RCC 7860 (cell line): ENCODE measurements at regions not wholly inside any gene's neighbourhood (a gene's known extent, or its start where the extent isn't known, plus 50 kb on each side); places are given as distances from the start of the nearest gene placed in this dataset.

Experiments used
- DNase-seq: peaks from one replicate; pipeline ENCODE4 v3.0.0-alpha.2; 2015; ENCODE audit warnings: low spot score
- FAIRE-seq: peaks from 2 replicates; lab custom pipeline; 2012; peaks lifted over from hg19 to GRCh38; lab: Jason Lieb, UNC

DNA sequence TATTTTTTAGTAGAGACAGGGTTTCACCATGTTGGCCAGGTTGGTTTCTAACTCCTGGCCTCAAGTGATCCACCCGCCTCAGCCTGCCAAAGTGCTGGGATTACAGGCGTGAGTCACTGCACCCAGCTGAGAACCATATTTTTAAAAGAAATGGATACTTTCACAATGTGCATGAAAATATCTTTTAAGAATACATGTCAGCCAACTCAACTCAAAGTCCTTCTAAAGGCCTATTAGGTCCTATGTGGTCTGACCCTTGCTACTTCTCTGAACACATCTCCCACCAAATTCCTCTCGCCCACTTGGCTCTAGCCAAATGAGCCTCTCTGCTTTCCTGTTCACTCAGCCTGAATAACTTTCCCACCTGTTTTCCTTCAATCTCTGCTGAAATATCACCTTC lies 119.6 kb downstream of the MTX2 start:
- no peak for DNase-seq
- FAIRE-seq = no peak

DNA sequence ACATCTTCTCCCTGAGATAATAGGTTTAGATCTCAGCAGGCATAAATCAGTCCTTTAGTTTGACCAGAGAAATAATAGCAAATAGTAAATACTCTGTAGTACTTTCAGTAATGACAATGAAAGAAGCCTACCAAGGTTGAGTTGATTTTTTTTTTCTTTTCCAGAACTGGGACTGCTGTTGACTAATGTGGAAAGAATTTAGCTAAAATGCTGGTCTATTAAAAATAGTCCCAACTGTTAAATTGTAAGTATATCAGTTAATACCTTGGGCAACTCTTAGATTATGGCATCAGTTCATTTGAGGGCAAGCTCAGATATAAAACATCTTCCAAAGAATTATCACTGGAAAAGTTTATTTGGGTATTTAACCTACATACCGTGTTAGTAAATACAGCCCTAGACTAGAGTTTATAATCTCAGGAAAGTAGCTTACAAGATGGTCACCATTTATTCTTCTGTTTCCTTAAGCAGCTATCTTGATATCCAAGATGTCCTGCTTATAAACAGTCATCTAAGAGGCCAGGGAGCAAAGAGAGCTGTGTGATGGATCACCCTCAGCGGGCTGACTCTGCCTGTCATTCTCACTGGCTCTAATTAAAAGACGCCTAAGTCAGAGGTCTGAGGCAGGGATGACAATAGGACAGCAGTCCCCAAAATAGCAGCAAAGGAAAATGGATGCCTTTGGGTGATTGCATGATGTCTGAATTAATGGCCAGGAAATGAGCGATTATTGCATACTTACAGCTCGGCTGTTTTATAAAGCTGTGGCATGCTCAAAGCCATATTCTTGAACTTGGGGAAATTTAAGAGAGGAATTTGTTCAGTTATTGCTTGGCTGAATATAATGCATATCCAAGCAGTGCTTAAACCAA lies 121.3 kb downstream of the MTX2 start:
- FAIRE-seq (no peak), DNase-seq (no peak)

DNA sequence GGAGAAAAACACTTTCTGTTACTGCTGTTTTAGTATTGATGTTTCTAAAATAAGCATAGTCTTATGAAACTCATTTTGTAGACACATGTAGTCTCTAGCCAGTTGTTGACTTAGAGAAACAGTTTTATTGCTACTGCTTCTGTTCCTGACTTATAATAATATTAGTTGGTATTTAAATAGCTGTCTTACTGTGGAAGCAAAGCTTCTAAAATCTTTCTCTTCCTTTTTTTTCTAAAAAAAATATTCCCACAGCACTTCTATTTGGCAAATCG lies 121.8 kb downstream of the MTX2 start:
- DNase-seq = no peak
- no peak for FAIRE-seq

DNA sequence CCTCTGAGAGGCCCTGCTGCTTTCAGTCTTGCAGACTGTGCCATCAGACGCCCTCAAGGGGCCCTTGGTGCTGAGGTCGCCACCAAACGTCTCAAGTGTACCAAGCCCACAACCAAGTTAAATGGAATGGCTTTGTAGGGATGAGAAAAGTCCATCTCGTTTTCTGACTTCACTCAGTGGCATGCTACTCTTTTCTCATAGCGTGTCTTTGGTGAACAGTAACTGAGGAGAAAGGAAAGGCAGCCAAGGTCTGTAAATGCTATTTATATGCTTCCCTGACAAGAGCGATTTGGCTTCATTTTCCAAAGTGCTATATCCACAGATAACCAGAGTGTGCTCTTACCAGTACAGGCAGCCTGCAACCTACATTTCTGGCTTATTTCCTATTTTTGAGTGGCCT lies 123.0 kb downstream of the MTX2 start:
- DNase-seq (no peak), FAIRE-seq (no peak)

DNA sequence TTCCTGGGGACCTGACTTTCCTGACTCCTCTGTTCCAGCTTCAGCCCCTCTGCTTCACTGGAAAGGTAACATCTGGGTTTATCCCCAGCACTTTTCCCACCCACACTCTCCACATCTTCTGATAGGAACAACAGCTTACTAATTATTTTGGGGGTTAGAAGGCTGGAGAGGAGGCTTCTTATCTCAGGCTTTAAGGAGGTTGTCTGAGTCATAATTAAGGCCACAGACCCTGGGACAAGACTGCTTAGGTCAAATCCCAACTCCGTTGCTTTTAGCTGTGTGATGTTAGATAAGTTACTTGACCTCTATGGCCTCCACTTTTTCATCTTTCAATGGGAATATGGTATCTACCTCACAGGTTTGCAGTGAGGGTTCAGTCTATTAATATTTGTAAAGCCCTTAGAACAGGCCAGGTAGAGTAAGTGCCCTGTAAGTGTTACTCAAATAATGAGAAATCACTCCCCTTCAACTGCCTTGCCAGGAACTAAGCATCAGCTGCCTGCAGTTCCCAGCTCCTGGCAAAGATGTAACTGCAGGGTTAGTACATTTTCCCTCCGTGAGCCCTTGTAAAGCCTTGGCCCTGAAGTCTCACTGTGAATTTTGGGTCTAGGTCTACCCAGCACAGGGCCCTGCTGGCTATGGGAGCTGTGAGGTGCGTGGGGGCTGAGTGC lies 123.6 kb downstream of the MTX2 start:
- FAIRE-seq (no peak), DNase-seq (no peak)

DNA sequence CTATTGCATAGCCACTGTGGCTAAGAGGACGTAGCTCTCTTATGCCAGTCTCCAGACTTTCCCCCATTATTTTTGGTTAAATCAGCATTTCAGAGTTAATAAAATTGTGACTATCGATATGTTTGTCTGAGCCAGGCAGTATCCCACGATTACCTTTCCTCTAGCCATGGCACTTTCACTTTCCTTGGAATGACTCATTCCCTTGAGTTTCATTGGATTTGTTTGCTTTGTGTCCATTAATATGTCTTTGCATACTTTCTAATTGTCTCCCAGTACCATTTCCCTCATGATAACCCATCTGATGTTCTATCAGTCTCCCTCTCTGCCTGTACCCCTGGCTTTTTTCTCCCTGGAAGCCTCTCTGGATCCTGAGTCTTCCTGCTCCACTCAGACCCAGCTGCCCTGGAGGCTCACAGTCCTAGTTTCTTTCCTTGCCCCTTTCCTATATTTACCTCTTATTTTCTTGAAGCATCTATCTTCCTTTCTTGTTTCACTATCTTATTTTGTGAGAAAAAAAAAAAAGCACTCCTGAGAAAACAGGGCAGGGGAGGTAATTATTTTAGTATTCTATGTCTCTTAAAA lies 126.1 kb downstream of the MTX2 start:
- FAIRE-seq (no peak), DNase-seq (peak; percentile 29)

DNA sequence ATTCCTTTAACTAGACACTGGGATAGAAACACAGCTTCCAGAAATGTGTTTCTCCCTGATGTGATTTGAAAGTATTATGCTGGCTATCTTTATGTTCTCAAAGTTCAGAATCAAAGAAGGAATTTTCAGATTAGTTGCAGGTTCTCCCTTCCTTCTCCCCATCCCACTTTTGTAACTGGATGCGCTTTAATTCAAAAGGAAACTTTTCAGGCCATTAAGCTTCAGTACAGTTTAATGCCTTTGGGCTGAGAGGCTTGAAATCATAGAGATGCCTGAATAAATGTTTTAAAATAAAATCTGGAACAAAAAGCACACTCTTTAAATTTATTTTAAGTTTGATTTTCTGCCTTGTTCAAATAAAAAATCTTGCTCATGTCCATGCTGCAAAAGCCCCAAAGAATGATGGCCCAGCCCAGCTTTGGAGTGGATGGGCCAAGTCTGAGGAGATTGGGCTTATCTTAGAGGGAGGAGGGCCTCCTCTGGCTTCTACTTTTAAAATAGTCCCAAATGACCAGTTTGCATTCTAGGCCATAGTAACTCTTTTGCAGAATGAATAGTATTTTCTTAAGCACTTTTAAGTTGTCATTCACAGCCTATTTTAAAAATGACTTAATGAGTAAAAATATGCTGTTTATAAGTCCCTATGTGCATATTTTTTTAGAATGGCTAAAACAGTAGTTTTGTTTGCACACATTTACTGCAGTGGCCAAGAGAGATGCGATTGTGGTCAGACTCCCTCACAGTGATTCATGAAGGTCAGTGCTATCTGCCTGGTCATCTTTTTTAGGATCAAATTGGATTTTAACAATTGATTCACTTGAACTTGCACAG lies 129.2 kb downstream of the MTX2 start:
- DNase-seq = peak; percentile 16
- FAIRE-seq = peak; percentile 81

DNA sequence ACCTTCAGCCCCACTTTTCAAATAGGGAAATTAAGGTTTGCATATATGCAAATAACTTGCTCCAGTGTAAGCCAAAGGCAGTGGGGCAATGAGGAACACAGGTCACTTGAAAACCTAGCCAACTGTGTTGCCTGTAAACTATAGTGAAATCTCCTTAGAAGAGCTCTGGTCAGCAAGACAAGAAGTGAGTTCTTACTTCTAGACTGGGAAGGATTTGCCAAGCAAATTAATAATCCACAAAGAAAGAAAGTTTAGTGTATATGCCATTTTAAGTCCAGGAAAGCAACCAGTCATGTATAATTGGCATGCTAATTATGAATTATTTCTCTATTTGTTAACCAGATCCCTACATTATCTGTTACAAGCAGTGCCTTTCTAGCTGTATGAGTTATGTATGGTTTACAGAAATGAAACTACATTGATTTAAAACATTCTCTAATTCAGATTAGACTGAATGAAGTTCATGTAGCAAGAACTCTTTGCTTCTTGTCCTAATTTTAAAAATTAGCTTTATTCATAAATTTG lies 129.9 kb downstream of the MTX2 start:
- DNase-seq (no peak), FAIRE-seq (no peak)

DNA sequence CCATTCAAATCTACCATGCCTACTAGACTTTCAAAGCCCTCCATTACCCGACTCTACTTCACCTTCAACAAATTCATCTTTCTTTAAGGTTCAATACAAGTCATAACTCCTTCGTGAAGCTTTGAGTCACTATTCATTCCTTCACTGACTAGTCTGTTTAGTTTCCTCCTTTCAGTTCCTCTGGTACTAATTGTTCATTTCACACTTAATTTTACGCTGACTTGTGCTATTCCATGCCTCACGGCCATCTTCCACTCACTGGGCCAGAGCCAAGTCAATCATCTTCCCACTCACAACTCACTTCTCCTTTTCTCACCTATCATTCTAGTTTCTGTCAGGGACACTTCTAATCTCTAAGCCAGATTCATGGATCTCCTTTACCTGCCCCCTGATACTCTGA lies 136.2 kb downstream of the MTX2 start:
- FAIRE-seq = no peak

DNA sequence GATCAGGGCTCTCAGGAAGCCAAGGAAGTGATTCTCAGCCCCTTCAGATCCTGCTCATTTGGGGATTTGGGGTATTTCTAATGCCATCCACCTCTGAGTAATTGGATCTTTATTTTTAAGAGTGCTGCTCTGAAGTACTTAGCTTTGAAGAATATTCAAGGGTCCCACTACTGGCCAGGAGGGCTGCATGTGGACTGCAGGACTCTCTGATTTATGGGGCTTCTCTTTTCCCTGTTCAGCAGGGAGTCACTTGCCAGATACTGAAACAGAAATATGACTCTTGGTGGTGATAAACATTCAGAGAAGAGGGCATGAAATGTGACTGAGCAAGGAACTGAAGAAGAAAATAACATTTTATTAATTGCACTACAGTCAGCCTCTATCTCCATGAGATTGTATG lies 138.5 kb downstream of the MTX2 start:
- DNase-seq = no peak
- no peak for FAIRE-seq

More for the DNA sequence above, 136.2 kb downstream of the MTX2 start:
- no peak for DNase-seq

DNA sequence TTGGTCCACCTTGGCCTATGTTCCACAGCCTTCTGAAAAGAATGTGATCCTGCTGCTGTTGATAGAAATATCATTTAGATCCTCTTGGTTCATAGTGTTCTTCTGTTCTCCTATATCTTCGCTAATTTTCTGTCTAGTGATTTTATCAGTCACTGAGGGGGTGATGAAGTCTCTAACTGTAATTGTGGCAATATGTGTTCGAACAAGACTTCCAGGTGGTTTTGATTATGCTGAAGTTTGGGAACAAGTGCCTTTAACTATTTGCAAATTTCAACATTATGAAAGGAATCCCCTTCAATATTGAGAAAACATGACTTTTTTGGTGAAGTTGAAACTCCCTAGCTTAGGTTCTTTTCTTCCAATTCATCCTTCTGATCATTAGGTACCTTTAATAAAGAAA lies 140.4 kb downstream of the MTX2 start:
- no peak for DNase-seq
- FAIRE-seq = no peak

DNA sequence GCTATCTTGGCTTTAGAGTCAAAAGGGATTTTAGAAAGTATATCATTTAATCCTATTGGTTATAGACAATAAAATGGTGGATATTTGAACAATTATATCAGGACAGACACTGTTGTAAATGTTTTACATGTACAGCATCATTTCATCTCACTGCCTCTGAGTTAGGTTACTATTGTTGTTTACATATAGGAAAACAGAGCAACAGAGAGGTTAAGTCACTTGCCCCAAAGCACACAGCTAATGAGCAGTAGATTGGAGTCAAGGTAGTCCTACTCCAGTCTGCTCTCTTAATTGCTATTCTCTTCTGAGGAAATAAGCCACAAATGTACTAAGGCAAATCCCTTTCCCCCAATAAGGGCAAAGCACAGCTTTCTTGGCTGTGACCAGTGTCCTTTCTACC lies 142.9 kb downstream of the MTX2 start:
- FAIRE-seq (no peak), DNase-seq (no peak)

DNA sequence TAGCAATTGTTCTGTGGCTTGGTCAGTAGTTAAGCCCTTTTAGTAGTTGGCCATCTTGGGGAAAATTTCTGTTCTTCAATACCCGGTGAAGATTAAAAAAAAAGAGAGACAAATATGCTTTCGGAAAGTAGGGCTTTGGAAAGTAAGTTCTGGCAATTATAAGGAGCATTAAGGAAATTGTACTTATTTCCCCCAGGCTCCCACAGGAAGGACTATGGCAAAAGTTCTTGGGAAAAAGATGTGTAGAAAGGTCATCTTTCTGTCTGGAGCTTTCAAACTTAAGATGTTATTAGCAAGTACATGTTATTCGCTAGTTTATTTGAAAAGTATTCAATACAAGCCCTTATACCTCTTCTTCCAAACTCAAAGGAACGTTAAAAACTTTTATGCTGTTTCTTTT lies 144.5 kb downstream of the MTX2 start:
- DNase-seq (no peak), FAIRE-seq (no peak)

DNA sequence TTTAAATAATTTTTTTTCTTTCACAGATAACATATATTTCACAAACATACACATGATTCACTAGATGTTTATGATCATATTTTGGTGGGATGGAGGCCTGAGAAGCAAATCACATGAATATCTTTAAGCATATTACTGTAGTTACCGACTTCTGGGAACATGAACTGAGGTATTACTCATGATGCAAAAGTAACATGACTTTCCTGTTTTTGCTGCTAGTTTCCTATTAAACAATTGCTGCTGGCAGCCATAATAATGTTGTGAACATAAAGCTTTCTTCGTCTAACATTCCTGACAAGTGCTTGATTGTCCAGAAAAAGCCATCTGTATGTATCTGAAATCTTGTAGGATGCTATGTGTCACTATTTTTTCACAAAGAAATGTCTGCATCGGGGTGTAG lies 145.4 kb downstream of the MTX2 start:
- FAIRE-seq (no peak), DNase-seq (no peak)

DNA sequence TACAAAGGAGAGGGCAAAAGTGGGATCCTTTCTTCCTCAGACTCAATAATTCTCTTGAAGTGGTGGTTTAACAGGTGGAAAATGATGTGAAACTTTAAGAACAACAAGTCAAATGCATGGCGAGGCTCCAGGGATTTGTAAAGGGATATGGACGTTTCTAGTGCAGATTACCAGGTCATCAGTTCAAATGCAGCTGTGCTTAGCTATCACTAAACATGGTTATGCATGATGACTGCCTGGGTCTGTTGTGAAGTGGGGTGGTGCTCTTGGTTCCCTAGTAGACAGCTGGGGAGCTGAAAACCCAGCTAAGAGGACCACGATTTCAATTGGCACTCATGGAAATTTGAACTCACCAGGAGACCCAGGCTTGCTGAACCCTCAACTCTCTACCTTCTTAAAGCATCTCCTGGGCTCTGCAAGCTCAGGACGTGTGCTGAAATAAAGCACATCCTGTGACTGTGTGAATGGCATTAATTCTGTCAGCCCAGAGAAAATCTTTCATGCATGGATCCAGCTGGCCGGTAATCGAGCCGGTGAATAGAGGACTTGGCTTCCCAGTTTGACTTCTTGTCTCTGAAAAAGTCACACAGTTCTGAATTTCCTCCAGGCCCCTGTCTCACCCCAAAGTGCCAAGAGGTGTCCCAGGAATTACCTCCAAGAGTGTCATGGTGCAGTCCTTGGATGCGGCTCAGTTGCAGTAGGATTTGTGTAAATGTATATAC lies 146.1 kb downstream of the MTX2 start:
- FAIRE-seq (no peak), DNase-seq (no peak)

DNA sequence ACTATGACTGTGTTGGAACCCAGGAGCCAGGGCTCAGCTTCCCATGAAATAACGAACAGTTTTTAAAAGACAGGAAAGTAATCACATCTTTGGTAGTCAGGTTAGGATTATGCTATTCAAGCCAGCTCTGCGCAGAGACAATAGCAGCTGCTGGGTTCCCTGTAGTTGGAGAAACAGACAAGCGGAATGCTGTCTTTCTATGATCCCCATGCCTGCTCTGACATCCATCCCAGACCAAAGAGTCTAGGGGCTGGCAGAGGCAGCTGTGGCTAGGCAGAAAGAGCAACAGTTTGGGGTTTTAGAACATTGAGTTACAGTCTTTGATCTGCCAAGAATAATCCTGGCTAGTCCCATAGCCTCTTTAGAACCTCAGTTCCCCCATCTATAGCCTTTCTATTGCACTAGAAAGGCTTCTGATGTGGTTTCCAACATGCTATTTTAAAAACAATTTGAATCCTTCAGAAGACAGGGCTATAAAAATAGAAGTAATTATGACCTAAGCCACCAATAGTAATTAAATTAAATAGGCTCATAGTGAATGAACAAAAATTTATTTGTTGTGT lies 146.8 kb downstream of the MTX2 start:
- no peak for DNase-seq
- FAIRE-seq = no peak

DNA sequence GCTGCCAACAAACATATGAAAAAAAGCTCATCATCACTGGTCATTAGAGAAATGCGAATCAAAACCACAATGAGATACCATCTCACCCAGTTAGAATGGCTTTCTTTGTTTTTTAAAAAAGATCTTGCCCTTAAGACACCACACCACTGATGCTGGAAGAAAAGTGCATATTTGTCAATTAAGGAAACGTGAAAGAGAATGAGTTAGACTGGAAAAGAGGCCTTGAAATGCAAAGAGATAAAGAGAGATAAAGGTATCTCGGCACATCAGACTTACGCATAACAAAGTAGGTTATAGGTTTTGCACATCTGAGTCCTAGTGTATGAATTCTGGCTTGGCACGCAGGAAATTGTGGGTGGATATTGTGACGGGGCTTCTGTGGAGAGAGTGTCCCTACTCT lies 149.5 kb downstream of the MTX2 start:
- DNase-seq (no peak), FAIRE-seq (no peak)

DNA sequence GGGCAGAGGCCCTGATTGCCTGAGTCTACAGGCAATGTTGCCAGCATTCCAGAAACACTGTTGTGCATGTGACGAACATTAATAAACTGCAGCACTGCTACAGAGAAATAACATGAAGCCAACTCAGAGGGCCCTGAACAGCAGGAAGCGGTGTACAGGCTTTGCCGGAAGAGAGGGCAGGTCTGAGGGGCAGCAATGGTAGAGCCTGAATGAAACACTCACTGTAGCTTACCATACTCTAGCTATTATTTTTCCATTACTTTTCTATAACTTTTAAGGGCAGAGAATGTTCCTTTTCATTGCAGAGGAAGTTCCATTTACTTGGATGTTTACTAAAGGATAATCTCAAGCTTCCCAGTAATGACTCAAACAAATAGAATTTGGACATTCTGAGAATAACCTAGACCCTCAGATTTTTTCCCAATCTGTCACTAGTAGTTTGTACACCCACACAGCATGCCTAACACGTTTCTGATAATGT lies 150.4 kb downstream of the MTX2 start:
- DNase-seq = peak; percentile 36
- FAIRE-seq = no peak

DNA sequence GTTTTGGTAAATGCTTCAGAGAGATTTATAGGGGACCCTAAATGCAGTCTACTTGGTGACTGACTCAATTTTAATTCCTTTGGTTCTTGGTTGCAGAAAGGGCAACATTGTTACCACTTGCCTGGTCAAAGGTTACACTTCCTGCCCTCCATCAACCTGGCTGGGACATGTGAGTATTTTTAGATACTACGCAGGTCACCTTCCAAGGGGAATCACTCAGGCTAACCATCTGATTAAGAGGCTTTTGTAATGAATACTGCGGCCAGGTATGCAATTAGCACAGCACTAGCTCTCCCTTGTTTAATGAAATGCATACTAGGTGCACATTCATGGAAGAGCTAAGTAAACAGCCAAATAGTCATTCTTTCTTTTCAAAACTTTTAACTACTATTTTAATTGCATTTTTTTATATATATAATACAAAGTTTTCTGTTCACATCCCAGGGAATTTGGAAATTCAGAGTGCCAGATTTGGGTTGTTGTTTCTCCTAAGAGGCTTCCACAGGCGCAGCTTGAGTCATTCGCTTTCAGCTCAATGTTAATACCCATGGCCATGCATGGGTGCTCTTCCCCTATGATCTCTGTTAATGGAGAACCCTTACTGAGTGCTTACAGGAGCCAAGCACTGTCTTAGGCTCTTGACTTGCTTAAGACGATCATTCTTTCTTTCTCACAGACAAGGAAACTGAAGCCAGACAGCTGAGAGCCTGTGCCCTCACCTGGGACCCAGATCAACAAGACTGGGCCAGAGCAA lies 152.2 kb downstream of the MTX2 start:
- FAIRE-seq (peak; percentile 96), DNase-seq (peak; percentile 65)
